ENCODE measurements at regions not wholly inside any gene's neighbourhood (a gene's known extent, or its start where the extent isn't known, plus 50 kb on each side); places are given as distances from the start of the nearest gene placed in this dataset.
"Not testable (repeated sequence)": the region's sequence is repeated elsewhere in the genome, so short reads cannot be mapped to it uniquely, and the experiment has no call there.

DNA sequence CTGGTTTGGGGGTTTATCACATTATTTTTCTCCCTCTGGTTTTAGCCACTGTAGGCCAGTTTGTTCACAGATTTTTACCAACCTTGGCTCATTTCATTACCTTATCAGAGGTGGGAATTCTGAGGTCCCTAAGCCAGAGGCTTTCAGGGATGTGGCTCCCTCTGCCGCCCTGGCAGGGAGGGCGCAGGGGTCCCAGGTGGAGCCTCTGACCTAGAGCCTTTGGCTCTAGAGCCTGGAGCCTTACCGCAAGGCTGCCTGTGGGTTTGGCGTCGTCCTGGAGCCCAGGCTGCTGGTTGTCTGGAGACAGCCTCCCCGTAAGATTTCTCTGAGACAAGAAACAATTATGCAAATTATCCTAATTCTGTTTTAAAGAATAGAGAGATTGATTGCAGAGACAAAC, 188.0 kb downstream of the LMLN start:
- peak; percentile 53 for DNase-seq (ENCODE audit: low spot score)

DNA sequence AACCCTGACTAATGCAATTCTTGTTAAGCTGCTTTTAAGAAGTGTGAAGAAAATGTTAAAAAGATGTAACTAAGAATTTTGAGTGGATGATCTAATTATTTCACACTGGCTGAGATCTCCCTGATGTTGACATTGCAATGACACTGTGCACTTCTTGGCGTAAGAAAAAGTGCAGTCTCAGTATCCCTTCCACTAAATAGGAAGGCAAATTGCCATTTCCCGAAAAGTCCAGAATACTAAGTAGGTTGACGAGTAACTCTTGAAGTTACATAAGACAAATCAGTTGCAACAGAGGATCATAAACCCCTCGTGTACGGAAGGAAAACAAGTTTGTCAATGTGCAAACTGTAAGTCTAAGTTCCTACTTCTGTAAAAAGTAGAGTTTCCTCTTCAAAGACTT, 189.9 kb downstream of the LMLN start:
- DNase-seq (ENCODE audit: low spot score) = not testable (repeated sequence)

DNA sequence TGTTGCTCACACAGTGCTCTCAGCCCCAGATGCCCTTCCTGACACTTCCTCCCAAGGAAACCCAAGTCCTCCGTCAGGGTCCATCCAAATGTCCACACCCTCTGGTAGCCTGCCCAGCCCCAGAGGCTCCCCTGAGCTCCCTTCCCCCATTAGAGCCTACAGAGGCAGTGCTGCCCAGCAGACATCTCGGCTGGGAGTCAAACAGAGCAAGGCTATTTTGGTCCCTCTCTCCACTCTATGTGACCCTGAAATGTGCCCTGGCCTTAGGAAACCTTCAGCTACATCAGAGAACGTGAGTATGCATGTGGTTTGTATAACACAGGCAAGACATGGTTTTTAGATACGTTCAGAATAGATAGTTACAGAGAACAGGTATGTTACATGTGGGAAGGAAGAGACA, 191.8 kb downstream of the LMLN start:
- not testable (repeated sequence) for DNase-seq (ENCODE audit: low spot score)

DNA sequence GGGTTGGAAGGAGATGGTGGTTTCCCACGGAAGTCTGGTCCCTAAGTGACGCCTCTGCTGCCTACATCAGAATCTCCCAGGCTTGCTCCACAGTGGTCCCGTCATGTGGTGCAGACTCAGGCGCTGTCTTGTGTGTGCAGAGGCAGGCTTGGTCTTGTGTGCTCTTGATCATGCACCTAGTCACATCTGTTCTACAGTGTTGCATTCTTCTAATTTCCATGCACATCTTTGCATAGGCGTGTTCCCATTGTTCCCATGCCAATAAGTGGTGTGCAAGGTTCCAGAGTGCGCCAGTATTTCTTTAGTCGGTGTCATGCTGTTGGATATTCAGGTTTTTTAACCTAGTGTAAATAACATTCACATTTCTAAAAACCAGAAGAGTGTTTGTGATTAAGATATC, 195.8 kb downstream of the LMLN start:
- not testable (repeated sequence) for DNase-seq (ENCODE audit: low spot score)

DNA sequence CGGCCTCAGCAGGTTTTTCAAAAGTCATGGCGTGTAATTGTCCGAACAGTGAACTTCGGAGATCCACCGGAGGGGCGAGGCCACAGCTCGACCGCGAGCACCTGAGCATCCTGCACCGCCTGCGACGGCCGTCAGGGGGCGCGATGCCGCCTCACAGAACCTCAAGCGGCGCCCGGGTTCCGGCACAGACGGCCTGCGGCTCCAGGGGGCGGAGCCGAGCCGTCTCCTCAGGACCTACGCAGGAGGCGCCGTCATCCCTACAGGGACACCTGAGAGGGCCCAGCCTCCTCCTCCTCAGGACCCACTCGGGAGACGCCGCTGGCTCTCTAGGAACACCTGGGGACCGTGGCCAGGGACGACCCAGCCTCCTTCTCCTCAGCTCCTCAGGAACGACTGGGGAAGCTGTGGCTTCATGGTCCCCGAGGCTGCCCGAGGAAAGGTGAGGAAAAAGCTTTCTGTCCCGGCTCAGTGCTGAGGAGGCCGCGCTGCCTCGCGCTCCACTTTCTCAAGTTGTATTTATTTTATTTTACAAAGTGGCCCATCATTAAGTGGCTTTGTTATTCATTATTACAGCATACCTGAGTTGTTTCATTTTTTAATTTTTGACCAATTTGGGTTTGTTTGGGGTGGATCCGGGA, 197.3 kb downstream of the LMLN start:
- DNase-seq (ENCODE audit: low spot score) = not testable (repeated sequence)

DNA sequence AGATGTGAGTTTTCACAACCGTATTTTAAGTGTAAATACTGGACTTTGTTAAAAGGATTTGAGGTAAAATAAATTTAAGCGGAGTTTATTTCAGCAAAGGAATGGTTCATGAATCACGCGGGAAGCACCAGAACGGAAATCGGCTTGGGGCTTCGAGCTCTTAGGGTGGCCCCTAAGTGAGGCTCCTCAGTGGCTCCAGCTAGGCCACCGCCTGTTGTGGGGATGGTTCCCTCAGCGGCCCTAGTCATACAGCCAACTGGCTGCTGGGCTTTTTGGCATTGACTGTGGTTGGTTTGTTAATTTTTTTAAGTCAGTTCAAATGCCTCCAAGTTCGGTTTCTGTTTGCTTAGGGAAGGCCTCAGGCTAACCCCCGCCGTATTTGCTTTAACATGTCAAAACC, 198.0 kb downstream of the LMLN start:
- DNase-seq (ENCODE audit: low spot score) = not testable (repeated sequence)

DNA sequence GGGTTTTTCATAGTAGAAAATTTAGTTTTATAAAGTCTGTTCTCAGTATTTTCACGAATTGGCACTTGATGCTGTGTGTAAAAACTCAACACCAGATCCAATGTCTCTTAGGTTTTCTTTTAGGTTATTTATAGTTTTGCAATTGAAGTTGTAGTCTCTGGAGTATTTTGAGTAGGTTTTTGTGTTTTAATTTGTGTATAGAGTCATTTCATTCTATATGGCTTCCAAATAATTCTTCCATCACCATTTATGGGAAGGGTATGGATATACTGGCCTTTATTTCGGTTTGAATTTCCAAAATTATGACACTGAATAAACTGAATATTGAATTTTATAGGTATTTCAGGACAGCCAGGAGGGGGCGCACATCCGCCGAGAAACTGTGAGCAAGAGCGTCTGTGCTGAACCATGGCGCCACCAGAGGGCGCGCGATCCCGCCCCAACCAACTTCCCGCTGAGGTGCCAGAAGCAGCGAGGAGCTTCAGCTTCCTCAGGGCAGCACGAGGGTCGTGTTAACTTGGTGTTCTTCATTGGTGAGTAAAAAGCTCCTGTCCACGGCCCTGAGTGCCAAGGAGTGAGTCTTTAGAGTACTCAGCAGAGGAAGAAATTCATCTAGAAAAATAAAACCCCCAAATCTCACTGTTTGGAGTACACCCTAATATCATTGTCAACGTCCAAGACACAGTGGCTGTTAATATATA, 207.5 kb downstream of the LMLN start:
- peak; percentile 56 for DNase-seq (ENCODE audit: low spot score)

DNA sequence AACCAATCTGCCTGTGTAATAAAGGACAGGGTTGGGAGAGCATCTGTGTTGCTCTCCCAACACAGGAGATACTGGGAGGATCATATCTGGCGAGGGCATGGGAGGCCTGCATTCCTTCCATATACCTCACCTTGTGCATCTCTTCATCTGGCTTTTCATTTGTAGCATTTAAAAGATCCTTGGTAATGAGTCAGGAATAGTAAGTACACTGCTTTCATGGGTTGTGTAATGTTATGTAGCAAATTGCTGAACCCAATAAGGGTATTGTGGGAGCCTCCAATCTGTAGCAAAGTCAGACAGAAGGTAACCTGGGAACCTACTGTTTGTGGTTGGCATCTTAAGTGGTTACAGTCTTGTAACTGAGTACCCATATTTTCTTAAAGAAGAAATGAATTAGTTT, 210.8 kb downstream of the LMLN start:
- not testable (repeated sequence) for DNase-seq (ENCODE audit: low spot score)

DNA sequence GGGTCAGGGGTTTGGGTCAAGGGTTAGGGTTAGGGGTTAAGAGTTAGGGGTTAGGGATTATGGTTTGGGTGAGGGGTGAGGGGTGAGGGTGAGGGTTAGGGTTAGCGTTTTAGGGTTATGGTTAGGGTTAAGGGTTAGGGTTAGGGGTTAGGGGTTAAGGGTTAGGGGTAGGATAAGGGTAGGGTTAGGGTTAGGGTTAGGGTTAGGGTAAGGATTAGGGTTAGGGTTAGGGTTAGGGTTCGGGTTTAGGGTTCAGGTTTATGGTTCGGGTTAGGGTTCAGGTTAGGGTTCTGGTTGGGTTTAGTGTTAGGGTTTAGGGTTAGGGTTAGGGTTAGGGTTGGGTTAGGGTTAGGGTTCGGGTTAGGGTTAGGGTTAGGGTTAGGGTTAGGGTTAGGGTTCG, 213.1 kb downstream of the LMLN start:
- not testable (repeated sequence) for DNase-seq (ENCODE audit: low spot score)

DNA sequence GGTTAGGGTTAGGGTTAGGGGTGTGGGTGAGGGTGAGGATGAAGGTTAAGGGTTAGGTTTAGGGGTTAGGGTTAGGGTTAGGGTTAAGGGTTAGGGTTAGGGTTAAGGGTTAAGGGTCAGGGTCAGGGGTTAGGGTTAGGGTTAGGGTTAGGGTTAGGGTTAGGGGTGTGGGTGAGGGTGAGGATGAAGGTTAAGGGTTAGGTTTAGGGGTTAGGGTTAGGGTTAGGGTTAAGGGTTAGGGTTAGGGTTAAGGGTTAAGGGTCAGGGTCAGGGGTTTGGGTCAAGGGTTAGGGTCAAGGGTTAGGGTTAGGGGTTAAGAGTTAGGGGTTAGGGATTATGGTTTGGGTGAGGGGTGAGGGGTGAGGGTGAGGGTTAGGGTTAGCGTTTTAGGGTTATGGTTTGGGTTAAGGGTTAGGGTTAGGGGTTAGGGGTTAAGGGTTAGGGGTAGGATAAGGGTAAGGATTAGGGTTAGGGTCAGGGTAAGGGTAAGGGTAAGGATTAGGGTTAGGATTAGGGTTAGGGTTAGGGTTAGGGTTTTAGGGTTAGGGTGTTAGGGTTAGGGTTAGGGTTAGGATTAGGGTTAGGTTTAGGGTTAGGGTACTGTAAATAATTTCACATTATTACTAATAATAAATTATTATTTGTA, 214.0 kb downstream of the LMLN start:
- DNase-seq (ENCODE audit: low spot score) = not testable (repeated sequence)
